ENCODE measurements at regions not wholly inside any gene's neighbourhood (a gene's known extent, or its start where the extent isn't known, plus 50 kb on each side); places are given as distances from the start of the nearest gene placed in this dataset.
"Not testable (repeated sequence)": the region's sequence is repeated elsewhere in the genome, so short reads cannot be mapped to it uniquely, and the experiment has no call there.

- H3K27me3 Mint-ChIP-seq; POLR2A ChIA-PET; H3K4me1 Mint-ChIP-seq; DNase-seq; ATAC-seq; H3K4me3 Mint-ChIP-seq; CTCF ChIA-PET; intact Hi-C loops (cut with DNase I, micrococcal nuclease); H3K27ac Mint-ChIP-seq; H3K36me3 Mint-ChIP-seq (ENCODE audit: low read depth): not testable (repeated sequence)
- peaks cover 17% of the 10 kb centered on the region for H3K9me3 Mint-ChIP-seq (ENCODE audit: low read depth)
Observed at GRCh38 chr14:40677206-40677605, 929.5 kb upstream of the LRFN5 start.

GRCh38 chr14:40674502-40674901, 932.2 kb upstream of the LRFN5 start:
- Mint-ChIP-seq H3K27ac (no peak overlapping the region), H3K36me3 (ENCODE audit: low read depth) (no peaks in the 10 kb centered on the region), H3K9me3 (ENCODE audit: low read depth) (peaks cover 15% of the 10 kb centered on the region), H3K4me3 (no peak overlapping the region), H3K4me1 (no peaks in the 10 kb centered on the region), H3K27me3 (no peaks in the 10 kb centered on the region)
- DNase-seq (no peak), ATAC-seq (no peak)
- POLR2A ChIA-PET = no interaction called here
- CTCF ChIA-PET = no interaction called here
- intact Hi-C loops (cut with DNase I, micrococcal nuclease) = no loop called here

- Mint-ChIP-seq H3K27ac (no peak overlapping the region), H3K4me1 (no peaks in the 10 kb centered on the region), H3K36me3 (ENCODE audit: low read depth) (no peaks in the 10 kb centered on the region), H3K27me3 (no peaks in the 10 kb centered on the region), H3K4me3 (no peak overlapping the region), H3K9me3 (ENCODE audit: low read depth) (no peaks in the 10 kb centered on the region)
- no peak for ATAC-seq
- intact Hi-C loops (cut with DNase I, micrococcal nuclease) = no loop called here
- POLR2A ChIA-PET = no interaction called here
- CTCF ChIA-PET = interaction anchor here (0.8 kb wide), 1 partner anchor 945 kb away, joined by 3 read pairs; no protein-coding TSS in a partner anchor
- DNase-seq = no peak
Observed at GRCh38 chr14:40656311-40656710, 950.4 kb upstream of the LRFN5 start.

GRCh38 chr14:40652089-40652691, 954.5 kb upstream of the LRFN5 start:
- intact Hi-C loops (cut with DNase I, micrococcal nuclease) = no loop called here
- ChIA-PET POLR2A (no interaction called here), CTCF (no interaction called here)
- Mint-ChIP-seq H3K4me3 (no peak overlapping the region), H3K9me3 (ENCODE audit: low read depth) (no peaks in the 10 kb centered on the region), H3K36me3 (ENCODE audit: low read depth) (no peaks in the 10 kb centered on the region), H3K4me1 (no peaks in the 10 kb centered on the region), H3K27ac (no peak overlapping the region), H3K27me3 (no peaks in the 10 kb centered on the region)
- DNase-seq = no peak
- no peak for ATAC-seq

GRCh38 chr14:40630471-40630870, 976.2 kb upstream of the LRFN5 start:
- Mint-ChIP-seq H3K27me3 (no peaks in the 10 kb centered on the region), H3K4me3 (no peak overlapping the region)
- ATAC-seq = no peak

GRCh38 chr14:40629551-40630137, 977.0 kb upstream of the LRFN5 start:
- H3K9me3 Mint-ChIP-seq (ENCODE audit: low read depth); H3K36me3 Mint-ChIP-seq (ENCODE audit: low read depth); intact Hi-C loops (cut with DNase I, micrococcal nuclease); CTCF ChIA-PET; H3K4me1 Mint-ChIP-seq; POLR2A ChIA-PET; H3K27ac Mint-ChIP-seq; H3K4me3 Mint-ChIP-seq; DNase-seq; H3K27me3 Mint-ChIP-seq; ATAC-seq: not testable (repeated sequence)

More at GRCh38 chr14:40630471-40630870, 976.2 kb upstream of the LRFN5 start:
- ChIA-PET CTCF (no interaction called here), POLR2A (no interaction called here)
- Mint-ChIP-seq H3K27ac (no peak overlapping the region), H3K4me1 (no peaks in the 10 kb centered on the region), H3K36me3 (ENCODE audit: low read depth) (no peaks in the 10 kb centered on the region), H3K9me3 (ENCODE audit: low read depth) (peaks cover 4% of the 10 kb centered on the region)
- no peak for DNase-seq
- intact Hi-C loops (cut with DNase I, micrococcal nuclease) = no loop called here

GRCh38 chr14:40629144-40629543, 977.5 kb upstream of the LRFN5 start:
- Mint-ChIP-seq H3K27ac (no peak overlapping the region), H3K4me3 (no peak overlapping the region), H3K9me3 (ENCODE audit: low read depth) (peaks cover 4% of the 10 kb centered on the region), H3K27me3 (no peaks in the 10 kb centered on the region), H3K36me3 (ENCODE audit: low read depth) (no peaks in the 10 kb centered on the region), H3K4me1 (no peaks in the 10 kb centered on the region)
- DNase-seq (no peak), ATAC-seq (no peak)
- intact Hi-C loops (cut with DNase I, micrococcal nuclease) = no loop called here
- ChIA-PET CTCF (no interaction called here), POLR2A (no interaction called here)

- H3K4me1 Mint-ChIP-seq = no peaks in the 10 kb centered on the region
- peaks cover 2% of the 10 kb centered on the region for H3K9me3 Mint-ChIP-seq (ENCODE audit: low read depth)
- ChIA-PET CTCF (no interaction called here), POLR2A (no interaction called here)
- no peaks in the 10 kb centered on the region for H3K27me3 Mint-ChIP-seq
- no peaks in the 10 kb centered on the region for H3K36me3 Mint-ChIP-seq (ENCODE audit: low read depth)
- H3K27ac Mint-ChIP-seq = no peak overlapping the region
- ATAC-seq = no peak
- intact Hi-C loops (cut with DNase I, micrococcal nuclease) = no loop called here
- no peak overlapping the region for H3K4me3 Mint-ChIP-seq
- no peak for DNase-seq
Observed at GRCh38 chr14:40623643-40624042, 983.0 kb upstream of the LRFN5 start.

GRCh38 chr14:40618225-40618898, 988.3 kb upstream of the LRFN5 start:
- Mint-ChIP-seq H3K27ac (no peak overlapping the region), H3K9me3 (ENCODE audit: low read depth) (peaks cover 2% of the 10 kb centered on the region), H3K4me3 (no peak overlapping the region), H3K36me3 (ENCODE audit: low read depth) (no peaks in the 10 kb centered on the region), H3K27me3 (no peaks in the 10 kb centered on the region), H3K4me1 (no peaks in the 10 kb centered on the region)
- ChIA-PET POLR2A (no interaction called here), CTCF (no interaction called here)
- ATAC-seq (no peak), DNase-seq (no peak)
- intact Hi-C loops (cut with DNase I, micrococcal nuclease) = no loop called here

GRCh38 chr14:40616579-40616978, 990.1 kb upstream of the LRFN5 start:
- intact Hi-C loops (cut with DNase I, micrococcal nuclease) = no loop called here
- DNase-seq = no peak
- ChIA-PET POLR2A (no interaction called here), CTCF (no interaction called here)
- Mint-ChIP-seq H3K27ac (no peak overlapping the region), H3K36me3 (ENCODE audit: low read depth) (no peaks in the 10 kb centered on the region), H3K4me3 (no peak overlapping the region), H3K4me1 (no peaks in the 10 kb centered on the region), H3K9me3 (ENCODE audit: low read depth) (peaks cover 2% of the 10 kb centered on the region), H3K27me3 (no peaks in the 10 kb centered on the region)
- no peak for ATAC-seq

GRCh38 chr14:40601063-40601462, 1005.6 kb upstream of the LRFN5 start:
- CTCF ChIA-PET = no interaction called here
- POLR2A ChIA-PET = no interaction called here
- ATAC-seq (no peak), DNase-seq (no peak)
- Mint-ChIP-seq H3K27me3 (no peaks in the 10 kb centered on the region), H3K9me3 (ENCODE audit: low read depth) (peaks cover 2% of the 10 kb centered on the region), H3K4me3 (no peak overlapping the region), H3K27ac (no peak overlapping the region), H3K36me3 (ENCODE audit: low read depth) (no peaks in the 10 kb centered on the region), H3K4me1 (no peaks in the 10 kb centered on the region)
- intact Hi-C loops (cut with DNase I, micrococcal nuclease) = no loop called here

GRCh38 chr14:40599725-40600124, 1007.0 kb upstream of the LRFN5 start:
- intact Hi-C loops (cut with DNase I, micrococcal nuclease) = no loop called here
- Mint-ChIP-seq H3K4me1 (no peaks in the 10 kb centered on the region), H3K36me3 (ENCODE audit: low read depth) (no peaks in the 10 kb centered on the region), H3K9me3 (ENCODE audit: low read depth) (peaks cover 1% of the 10 kb centered on the region), H3K4me3 (no peak overlapping the region), H3K27ac (no peak overlapping the region), H3K27me3 (no peaks in the 10 kb centered on the region)
- ATAC-seq = no peak
- DNase-seq = no peak
- POLR2A ChIA-PET = no interaction called here
- CTCF ChIA-PET = no interaction called here
